Karpas-422 (cell line): ENCODE measurements at regions not wholly inside any gene's neighbourhood (a gene's known extent, or its start where the extent isn't known, plus 50 kb on each side); places are given as distances from the start of the nearest gene placed in this dataset.

Source experiments
- DNase-seq: peaks from one replicate; pipeline ENCODE4 v3.0.0-alpha.2; 2015
- H2AFZ ChIP-seq: fragments of 200-600 bp; sonication (generic); 2 replicates; pipeline ENCODE4 v1.6.1; 2014; ENCODE audit warnings: antibody characterized with exemption, low read length, mixed read lengths
- H3K27ac ChIP-seq: fragments of 200-600 bp; sonication (generic); 2 replicates; pipeline ENCODE4 v1.5.1; 2014; ENCODE audit warnings: mild to moderate bottlenecking, low read length, moderate library complexity
- H3K27me3 ChIP-seq: fragments of 200-600 bp; sonication (generic); 2 replicates; pipeline ENCODE4 v1.6.1; 2014; ENCODE audit warnings: low read length, mixed read lengths
- H3K36me3 ChIP-seq: fragments of 200-600 bp; sonication (generic); 2 replicates; pipeline ENCODE4 v1.6.1; 2014; ENCODE audit warnings: low read length, mixed read lengths; ENCODE audit not compliant: insufficient read depth
- H3K4me1 ChIP-seq: fragments of 200-600 bp; sonication (generic); 2 replicates; pipeline ENCODE4 v1.6.1; 2014; ENCODE audit warnings: mild to moderate bottlenecking, low read length, mixed read lengths
- H3K4me2 ChIP-seq: fragments of 200-600 bp; sonication (generic); 2 replicates; pipeline ENCODE4 v1.6.1; 2014; ENCODE audit warnings: low read length, low read depth, mild to moderate bottlenecking; ENCODE audit not compliant: poor library complexity, severe bottlenecking
- H3K4me3 ChIP-seq: fragments of 200-600 bp; sonication (generic); 2 replicates; pipeline ENCODE4 v1.5.1; 2014; ENCODE audit warnings: mild to moderate bottlenecking, antibody characterized with exemption, low read length, mixed read lengths
- H3K79me2 ChIP-seq: fragments of 200-600 bp; sonication (generic); 2 replicates; pipeline ENCODE4 v1.6.1; 2014; ENCODE audit warnings: mild to moderate bottlenecking, low read length, mixed read lengths
- H3K9ac ChIP-seq: fragments of 200-600 bp; sonication (generic); 2 replicates; pipeline ENCODE4 v1.6.0; 2014; ENCODE audit warnings: low read length
- H3K9me2 ChIP-seq: fragments of 200-600 bp; sonication (generic), shearing (Covaris generic); replicated peaks from 2 replicates; pipeline ENCODE4 v1.6.0; 2014; ENCODE audit warnings: mild to moderate bottlenecking, low read length, moderate library complexity; ENCODE audit not compliant: insufficient read depth
- H3K9me3 ChIP-seq: fragments of 300-700, 200-600 bp; sonication (generic); 2 replicates; pipeline ENCODE4 v1.6.1; 2014; ENCODE audit warnings: low read length, mixed read lengths
- H4K20me1 ChIP-seq: fragments of 200-600 bp; sonication (generic); 2 replicates; pipeline ENCODE4 v1.6.1; 2014; ENCODE audit warnings: mild to moderate bottlenecking, antibody characterized with exemption, low read length, low read depth; ENCODE audit not compliant: insufficient read depth

DNA sequence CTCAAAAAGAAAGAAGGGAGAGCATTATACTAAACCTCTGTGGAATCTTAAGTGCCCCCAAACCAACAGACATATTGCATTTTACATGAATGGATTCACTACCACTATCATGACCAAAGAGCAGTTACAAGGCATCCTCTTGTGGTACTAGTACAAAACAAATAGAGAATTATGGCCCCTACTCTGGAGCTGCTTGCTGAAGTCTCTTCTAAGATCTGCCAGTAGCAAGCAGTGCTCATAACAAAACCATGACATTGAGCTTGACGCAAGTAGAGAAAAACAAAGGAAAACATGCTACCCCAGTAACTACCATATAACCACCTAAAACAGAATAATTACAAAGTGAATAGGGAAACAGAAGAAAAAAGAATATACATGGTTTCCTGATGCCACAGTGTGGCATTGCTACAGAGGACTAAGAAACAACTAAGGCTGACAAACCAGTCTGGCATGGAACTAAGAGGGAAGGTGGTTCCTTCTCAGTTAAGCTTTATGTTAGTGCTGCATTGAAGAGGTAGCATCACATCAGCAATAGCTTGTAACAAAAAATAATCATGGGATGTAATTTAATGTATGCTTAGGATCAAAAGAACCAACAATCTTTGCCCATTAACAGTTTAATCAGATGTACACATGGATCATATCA, 150.2 kb upstream of the AGR3 start:
- Histone ChIP-seq H3K9ac (no peak overlapping the region), H3K4me1 (no peaks in the 10 kb centered on the region), H3K9me2 (no peaks in the 10 kb centered on the region), H3K27ac (no peak overlapping the region), H3K27me3 (no peaks in the 10 kb centered on the region), H3K79me2 (no peaks in the 10 kb centered on the region), H2AFZ (no peak overlapping the region), H3K36me3 (no peaks in the 10 kb centered on the region), H3K4me3 (no peak overlapping the region), H4K20me1 (no peaks in the 10 kb centered on the region), H3K4me2 (no peak overlapping the region), H3K9me3 (no peaks in the 10 kb centered on the region)
- no peak for DNase-seq

DNA sequence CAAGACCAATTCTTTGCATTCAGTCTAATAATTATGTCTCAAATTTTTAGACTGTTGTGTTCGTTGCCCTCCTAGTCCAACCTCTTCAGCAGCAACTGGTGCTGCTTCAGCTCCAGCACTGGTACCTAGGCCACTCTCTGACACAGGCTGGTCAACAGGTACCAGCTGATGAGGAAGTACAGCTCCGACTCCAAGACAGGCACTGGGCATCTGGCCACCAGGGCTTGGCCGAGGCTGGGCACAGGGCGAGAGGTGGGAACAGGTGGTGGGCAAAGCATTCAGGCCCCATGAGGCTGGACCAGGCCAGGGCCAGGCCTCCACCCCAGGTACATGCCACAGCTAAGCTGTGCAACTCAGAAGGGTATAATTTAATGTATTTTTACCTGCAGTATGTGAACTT, 151.5 kb upstream of the AGR3 start:
- H3K9me2 ChIP-seq: no peaks in the 10 kb centered on the region
- no peak for DNase-seq
- no peaks in the 10 kb centered on the region for H3K79me2 ChIP-seq
- no peaks in the 10 kb centered on the region for H3K36me3 ChIP-seq
- no peaks in the 10 kb centered on the region for H3K4me1 ChIP-seq
- no peak overlapping the region for H3K9ac ChIP-seq
- H3K4me2 ChIP-seq: no peak overlapping the region
- H3K27ac ChIP-seq: no peak overlapping the region
- no peaks in the 10 kb centered on the region for H3K27me3 ChIP-seq
- no peaks in the 10 kb centered on the region for H3K9me3 ChIP-seq
- H3K4me3 ChIP-seq: no peak overlapping the region
- no peak overlapping the region for H2AFZ ChIP-seq
- no peaks in the 10 kb centered on the region for H4K20me1 ChIP-seq

- no peak overlapping the region for H3K4me3 ChIP-seq
- no peaks in the 10 kb centered on the region; the same call in 1 of the 2 replicates for H3K4me1 ChIP-seq
- H3K9ac ChIP-seq: no peak overlapping the region
- H2AFZ ChIP-seq: no peak overlapping the region
- DNase-seq: no peak
- H3K36me3 ChIP-seq: no peaks in the 10 kb centered on the region
- no peaks in the 10 kb centered on the region for H3K9me3 ChIP-seq
- no peaks in the 10 kb centered on the region for H3K79me2 ChIP-seq
- H3K27me3 ChIP-seq: no peaks in the 10 kb centered on the region
- no peaks in the 10 kb centered on the region for H3K9me2 ChIP-seq
- H3K27ac ChIP-seq: no peak overlapping the region
- H3K4me2 ChIP-seq: no peak overlapping the region
- H4K20me1 ChIP-seq: no peaks in the 10 kb centered on the region
Observed at GRCh38 chr7:17036584-17036983, 154.8 kb upstream of the AGR3 start.

DNA sequence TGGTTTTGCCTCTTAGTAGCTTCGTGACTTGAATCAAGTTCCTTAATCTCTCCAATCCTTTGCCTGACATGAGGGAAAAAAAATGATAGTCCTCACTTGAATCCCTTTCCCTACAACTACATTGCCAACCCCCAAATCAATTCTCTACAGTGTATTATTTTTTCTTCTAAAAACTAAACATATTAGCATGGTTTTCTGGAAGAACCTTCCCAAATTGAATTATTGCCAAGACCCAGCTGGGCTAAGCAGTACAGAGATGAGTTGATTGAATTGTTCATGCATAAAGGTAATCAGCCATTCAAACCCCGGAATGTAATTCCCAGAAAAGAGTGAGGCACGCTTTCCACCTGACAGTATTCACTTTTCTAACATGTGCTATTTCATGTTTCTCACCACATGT, 155.6 kb upstream of the AGR3 start:
- H3K36me3 ChIP-seq: no peaks in the 10 kb centered on the region
- H3K4me2 ChIP-seq: no peak overlapping the region
- no peak overlapping the region for H2AFZ ChIP-seq
- H3K9me3 ChIP-seq: no peaks in the 10 kb centered on the region
- no peaks in the 10 kb centered on the region for H3K27me3 ChIP-seq
- H3K79me2 ChIP-seq: no peaks in the 10 kb centered on the region
- no peaks in the 10 kb centered on the region for H4K20me1 ChIP-seq
- H3K4me3 ChIP-seq: no peak overlapping the region
- H3K27ac ChIP-seq: no peak overlapping the region
- H3K4me1 ChIP-seq: no peaks in the 10 kb centered on the region; the same call in 1 of the 2 replicates
- no peaks in the 10 kb centered on the region for H3K9me2 ChIP-seq
- H3K9ac ChIP-seq: no peak overlapping the region
- DNase-seq: no peak

DNA sequence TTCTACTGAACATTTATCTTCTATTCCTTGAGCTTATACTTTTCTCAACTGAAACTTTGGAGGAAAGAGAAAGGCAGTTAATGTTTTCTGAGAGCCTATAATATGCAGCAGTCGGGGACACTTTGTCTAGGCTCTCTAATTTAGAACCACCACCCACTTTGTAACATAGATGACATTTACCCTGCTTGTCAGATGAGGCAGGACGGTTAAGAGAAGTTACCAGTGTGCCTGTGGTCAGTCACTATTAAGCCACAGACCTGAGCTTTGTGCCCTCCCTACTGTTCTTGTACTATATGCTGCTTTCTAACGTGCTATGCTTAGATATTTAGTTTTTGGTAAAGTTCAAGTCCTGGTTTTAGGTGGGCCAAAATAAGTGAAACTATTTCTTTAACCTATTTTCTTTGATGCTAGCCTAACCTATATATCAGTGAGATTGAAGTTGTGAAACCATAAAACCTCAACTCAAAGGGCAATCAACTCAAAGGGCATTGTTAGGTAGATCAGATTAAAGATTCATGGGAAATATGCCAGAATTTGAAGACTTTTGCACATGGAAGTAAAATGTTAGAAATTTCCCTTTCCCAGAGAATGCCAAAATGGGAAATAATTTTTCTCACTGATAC, 156.5 kb upstream of the AGR3 start:
- H3K4me1 ChIP-seq: no peaks in the 10 kb centered on the region; the same call in 1 of the 2 replicates
- H4K20me1 ChIP-seq: no peaks in the 10 kb centered on the region
- H3K4me3 ChIP-seq: no peak overlapping the region
- H2AFZ ChIP-seq: no peak overlapping the region
- no peak overlapping the region for H3K4me2 ChIP-seq
- H3K27me3 ChIP-seq: no peaks in the 10 kb centered on the region
- no peak overlapping the region for H3K27ac ChIP-seq
- no peak for DNase-seq
- no peak overlapping the region for H3K9ac ChIP-seq
- H3K79me2 ChIP-seq: no peaks in the 10 kb centered on the region
- H3K36me3 ChIP-seq: no peaks in the 10 kb centered on the region
- no peaks in the 10 kb centered on the region for H3K9me3 ChIP-seq
- no peaks in the 10 kb centered on the region for H3K9me2 ChIP-seq

DNA sequence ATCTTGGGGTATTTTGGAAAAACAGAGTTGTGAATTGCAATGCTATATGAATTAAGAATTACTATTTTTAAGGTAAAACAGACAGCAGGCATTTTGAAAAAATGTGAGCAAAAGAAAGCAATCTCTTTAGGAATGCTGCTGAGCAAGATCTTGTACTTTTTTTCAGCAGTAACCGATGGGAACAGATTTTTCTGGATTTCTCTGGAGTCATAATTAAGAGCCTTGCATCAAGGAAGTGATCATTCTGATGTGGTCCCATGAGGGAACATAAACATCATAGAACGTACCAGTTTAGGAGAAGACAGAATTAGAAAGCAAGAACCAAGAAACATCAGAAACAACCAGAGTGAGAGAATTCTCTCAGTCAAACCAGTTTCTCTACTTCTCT, 157.0 kb upstream of the AGR3 start:
- Histone ChIP-seq H3K9ac (no peak overlapping the region), H3K27ac (no peak overlapping the region), H2AFZ (no peak overlapping the region), H3K9me2 (no peaks in the 10 kb centered on the region), H3K79me2 (no peaks in the 10 kb centered on the region), H3K36me3 (no peaks in the 10 kb centered on the region), H3K4me3 (no peak overlapping the region), H3K4me2 (no peak overlapping the region), H3K27me3 (no peaks in the 10 kb centered on the region), H3K9me3 (no peaks in the 10 kb centered on the region), H4K20me1 (no peaks in the 10 kb centered on the region), H3K4me1 (no peaks in the 10 kb centered on the region; the same call in 1 of the 2 replicates)
- no peak for DNase-seq

GRCh38 chr7:17039372-17039771, 157.6 kb upstream of the AGR3 start:
- no peaks in the 10 kb centered on the region for H3K9me2 ChIP-seq
- no peaks in the 10 kb centered on the region for H3K9me3 ChIP-seq
- no peak for DNase-seq
- no peaks in the 10 kb centered on the region for H3K36me3 ChIP-seq
- H3K79me2 ChIP-seq: no peaks in the 10 kb centered on the region
- H3K4me3 ChIP-seq: no peak overlapping the region
- H3K9ac ChIP-seq: no peak overlapping the region
- no peaks in the 10 kb centered on the region for H3K27me3 ChIP-seq
- no peaks in the 10 kb centered on the region for H4K20me1 ChIP-seq
- no peak overlapping the region for H3K4me2 ChIP-seq
- no peak overlapping the region for H3K27ac ChIP-seq
- H3K4me1 ChIP-seq: no peaks in the 10 kb centered on the region; the same call in 1 of the 2 replicates
- no peak overlapping the region for H2AFZ ChIP-seq

- Histone ChIP-seq H3K4me1 (no peaks in the 10 kb centered on the region; the same call in 1 of the 2 replicates), H3K9me2 (no peaks in the 10 kb centered on the region), H3K4me2 (no peak overlapping the region), H3K27ac (no peak overlapping the region), H3K36me3 (no peaks in the 10 kb centered on the region), H2AFZ (no peak overlapping the region), H3K79me2 (no peaks in the 10 kb centered on the region), H3K9ac (no peak overlapping the region), H4K20me1 (no peaks in the 10 kb centered on the region), H3K4me3 (no peak overlapping the region), H3K27me3 (no peaks in the 10 kb centered on the region), H3K9me3 (no peaks in the 10 kb centered on the region)
- DNase-seq: no peak
Observed at GRCh38 chr7:17040716-17041115, 158.9 kb upstream of the AGR3 start.
